ENCODE measurements at regions not wholly inside any gene's neighbourhood (a gene's known extent, or its start where the extent isn't known, plus 50 kb on each side); places are given as distances from the start of the nearest gene placed in this dataset.

DNA sequence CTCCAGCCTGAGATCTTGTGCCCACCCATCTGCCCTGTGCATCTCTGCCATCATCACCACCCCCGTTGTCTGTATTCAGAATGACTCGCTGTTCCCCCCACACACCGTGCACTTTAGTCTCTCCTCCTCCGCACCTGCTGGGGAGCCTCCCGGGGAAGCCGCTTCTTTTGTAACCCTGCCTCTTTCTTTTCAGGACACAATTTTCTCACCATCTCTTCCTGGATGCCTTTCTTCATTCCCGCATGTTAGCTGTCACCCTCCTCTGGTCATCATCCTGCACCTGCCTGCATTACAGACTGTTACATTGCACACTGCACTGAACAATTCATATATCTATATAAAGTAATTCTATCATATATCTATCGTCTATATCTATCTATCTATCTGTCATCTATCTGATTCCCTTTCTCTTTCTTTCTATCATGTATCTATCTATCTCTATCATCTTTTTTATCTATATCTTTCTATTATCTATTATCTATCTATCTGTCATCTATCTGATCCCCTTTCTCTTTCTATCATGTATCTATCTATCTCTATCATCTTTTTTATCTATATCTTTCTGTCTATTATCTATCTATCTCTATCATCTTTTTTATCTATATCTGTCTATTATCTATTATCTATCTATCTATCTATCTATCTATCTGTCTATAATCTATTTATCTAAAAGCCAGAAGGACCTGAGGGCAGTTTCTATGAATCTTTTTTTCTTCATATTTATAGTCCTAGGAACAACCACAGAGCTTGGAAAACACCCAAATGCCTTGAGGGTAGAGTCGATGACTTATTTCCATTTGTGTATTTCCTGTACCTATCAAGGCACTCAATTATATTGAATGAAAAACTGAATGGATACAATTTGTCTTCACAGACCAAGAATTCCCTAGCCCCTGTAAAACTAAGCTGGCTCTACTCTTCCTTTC is 642.5 kb downstream of the ACTR3B start:
- Histone ChIP-seq H3K27ac (ENCODE audit: low read depth, low read length, poor library complexity, severe bottlenecking) (no peak overlapping the region), H3K4me3 (ENCODE audit: low read depth, low read length, poor library complexity, severe bottlenecking) (no peak overlapping the region), H3K9me3 (ENCODE audit: low read depth, low read length, poor library complexity, severe bottlenecking) (no peaks in the 10 kb centered on the region), H3K36me3 (ENCODE audit: insufficient read depth, low read length, poor library complexity, severe bottlenecking) (no peaks in the 10 kb centered on the region), H3K4me1 (ENCODE audit: insufficient read depth, low read length, poor library complexity, severe bottlenecking) (no peaks in the 10 kb centered on the region), H3K27me3 (replicated peaks; ENCODE audit: insufficient read depth, low read depth, low read length, poor library complexity) (no peaks in the 10 kb centered on the region)
- ChIA-PET POLR2A (ENCODE audit: low non-redundant PET) (no interaction called here), CTCF (no interaction called here)
- intact Hi-C loops (cut with micrococcal nuclease; ENCODE audit: unreplicated experiment): no loop called here
- DNase-seq (ENCODE audit: low spot score): no peak
- no peak for TF ChIP-seq EZH2 (IDR thresholded peaks at IDR 0.05; ENCODE audit: borderline replicate concordance, low read depth, low read length, poor library complexity, severe bottlenecking)
- TF ChIP-seq, protein P1, sequence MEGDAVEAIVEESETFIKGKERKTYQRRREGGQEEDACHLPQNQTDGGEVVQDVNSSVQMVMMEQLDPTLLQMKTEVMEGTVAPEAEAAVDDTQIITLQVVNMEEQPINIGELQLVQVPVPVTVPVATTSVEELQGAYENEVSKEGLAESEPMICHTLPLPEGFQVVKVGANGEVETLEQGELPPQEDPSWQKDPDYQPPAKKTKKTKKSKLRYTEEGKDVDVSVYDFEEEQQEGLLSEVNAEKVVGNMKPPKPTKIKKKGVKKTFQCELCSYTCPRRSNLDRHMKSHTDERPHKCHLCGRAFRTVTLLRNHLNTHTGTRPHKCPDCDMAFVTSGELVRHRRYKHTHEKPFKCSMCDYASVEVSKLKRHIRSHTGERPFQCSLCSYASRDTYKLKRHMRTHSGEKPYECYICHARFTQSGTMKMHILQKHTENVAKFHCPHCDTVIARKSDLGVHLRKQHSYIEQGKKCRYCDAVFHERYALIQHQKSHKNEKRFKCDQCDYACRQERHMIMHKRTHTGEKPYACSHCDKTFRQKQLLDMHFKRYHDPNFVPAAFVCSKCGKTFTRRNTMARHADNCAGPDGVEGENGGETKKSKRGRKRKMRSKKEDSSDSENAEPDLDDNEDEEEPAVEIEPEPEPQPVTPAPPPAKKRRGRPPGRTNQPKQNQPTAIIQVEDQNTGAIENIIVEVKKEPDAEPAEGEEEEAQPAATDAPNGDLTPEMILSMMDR (conservative IDR thresholded peaks at IDR 0.05; ENCODE audit: low read depth, low read length): no peak
- no TSS peak for BruUV-seq (replicated peaks)

DNA sequence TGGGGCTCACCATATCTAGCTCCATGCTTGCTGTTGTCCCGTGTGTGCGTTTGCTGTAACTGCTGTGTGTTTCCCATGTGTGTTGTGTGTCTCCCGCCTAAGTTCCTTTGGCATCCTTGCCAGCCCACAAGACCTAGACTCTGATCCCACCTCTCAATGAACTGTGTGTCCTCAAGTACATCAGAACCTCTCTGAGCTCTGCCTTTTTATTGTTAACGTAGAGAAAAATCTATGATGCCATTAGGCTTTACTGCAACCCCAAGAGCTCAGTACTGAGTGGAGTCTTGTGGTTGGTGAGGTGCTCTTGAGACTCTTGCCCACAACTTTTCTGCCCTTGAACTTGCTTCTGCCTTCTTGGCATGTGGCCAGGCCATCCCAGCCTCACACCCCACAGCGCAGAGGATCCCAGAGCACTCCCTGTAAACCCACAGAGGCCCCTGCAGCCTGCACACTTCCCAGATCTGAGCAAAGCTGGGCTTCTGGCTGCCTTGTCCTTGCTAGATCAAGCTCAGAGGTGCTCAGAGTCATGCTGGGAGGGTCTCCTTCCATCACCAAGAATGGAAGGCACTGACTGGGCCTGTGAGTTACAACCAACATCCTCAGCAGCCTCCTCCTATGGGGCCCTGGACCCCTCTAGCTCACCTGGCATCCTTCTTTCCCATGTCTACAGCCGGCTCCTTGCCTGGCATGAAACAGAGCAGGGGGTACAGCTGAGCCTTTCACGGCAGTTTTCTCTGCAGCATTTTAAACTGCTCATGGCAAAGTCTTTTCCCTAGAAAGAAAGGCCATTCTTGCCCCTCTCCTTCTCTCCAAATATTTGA is 643.4 kb downstream of the ACTR3B start:
- no TSS peak for BruUV-seq (replicated peaks)
- TF ChIP-seq EZH2 (IDR thresholded peaks at IDR 0.05; ENCODE audit: borderline replicate concordance, low read depth, low read length, poor library complexity, severe bottlenecking): no peak
- TF ChIP-seq, protein P1 (conservative IDR thresholded peaks at IDR 0.05; ENCODE audit: low read depth, low read length): no peak
- no peaks in the 10 kb centered on the region for H3K27me3 ChIP-seq (replicated peaks; ENCODE audit: insufficient read depth, low read depth, low read length, poor library complexity)
- no peaks in the 10 kb centered on the region for H3K9me3 ChIP-seq (ENCODE audit: low read depth, low read length, poor library complexity, severe bottlenecking)
- no peaks in the 10 kb centered on the region for H3K4me1 ChIP-seq (ENCODE audit: insufficient read depth, low read length, poor library complexity, severe bottlenecking)
- no peaks in the 10 kb centered on the region for H3K36me3 ChIP-seq (ENCODE audit: insufficient read depth, low read length, poor library complexity, severe bottlenecking)
- ChIA-PET CTCF (no interaction called here), POLR2A (ENCODE audit: low non-redundant PET) (no interaction called here)
- intact Hi-C loops (cut with micrococcal nuclease; ENCODE audit: unreplicated experiment): no loop called here
- DNase-seq (ENCODE audit: low spot score): no peak
- no peak overlapping the region for H3K4me3 ChIP-seq (ENCODE audit: low read depth, low read length, poor library complexity, severe bottlenecking)
- H3K27ac ChIP-seq (ENCODE audit: low read depth, low read length, poor library complexity, severe bottlenecking): no peak overlapping the region

DNA sequence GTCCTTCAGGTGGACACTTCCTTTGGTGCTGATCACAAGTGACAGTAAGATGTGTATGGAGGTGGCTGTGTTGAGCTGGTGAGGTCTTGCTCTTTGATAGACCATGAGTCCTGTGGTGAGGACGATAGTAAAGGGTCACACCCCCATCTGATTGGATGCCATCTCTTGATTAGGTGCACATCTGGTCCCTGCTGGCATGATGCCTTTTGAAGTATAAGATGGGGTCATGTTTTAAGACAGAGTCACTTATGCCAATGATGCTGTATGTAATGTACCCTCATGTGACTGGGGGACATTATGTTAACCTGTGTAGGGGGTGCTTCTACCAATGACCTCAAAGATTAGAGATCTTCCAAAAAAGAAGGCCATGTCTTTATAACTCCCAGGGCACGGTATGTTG is 644.6 kb downstream of the ACTR3B start:
- Histone ChIP-seq H3K27ac (ENCODE audit: low read depth, low read length, poor library complexity, severe bottlenecking) (no peak overlapping the region), H3K36me3 (ENCODE audit: insufficient read depth, low read length, poor library complexity, severe bottlenecking) (no peaks in the 10 kb centered on the region), H3K4me3 (ENCODE audit: low read depth, low read length, poor library complexity, severe bottlenecking) (no peak overlapping the region), H3K27me3 (replicated peaks; ENCODE audit: insufficient read depth, low read depth, low read length, poor library complexity) (no peaks in the 10 kb centered on the region), H3K9me3 (ENCODE audit: low read depth, low read length, poor library complexity, severe bottlenecking) (no peaks in the 10 kb centered on the region), H3K4me1 (ENCODE audit: insufficient read depth, low read length, poor library complexity, severe bottlenecking) (no peaks in the 10 kb centered on the region)
- no peak for DNase-seq (ENCODE audit: low spot score)
- ChIA-PET CTCF (no interaction called here), POLR2A (ENCODE audit: low non-redundant PET) (no interaction called here)
- intact Hi-C loops (cut with micrococcal nuclease; ENCODE audit: unreplicated experiment): no loop called here
- no TSS peak for BruUV-seq (replicated peaks)
- TF ChIP-seq, protein P1 (conservative IDR thresholded peaks at IDR 0.05; ENCODE audit: low read depth, low read length): no peak
- no peak for TF ChIP-seq EZH2 (IDR thresholded peaks at IDR 0.05; ENCODE audit: borderline replicate concordance, low read depth, low read length, poor library complexity, severe bottlenecking)

Data from A673 (cell line).